ENCODE measurements at regions not wholly inside any gene's neighbourhood (a gene's known extent, or its start where the extent isn't known, plus 50 kb on each side); places are given as distances from the start of the nearest gene placed in this dataset.

DNA sequence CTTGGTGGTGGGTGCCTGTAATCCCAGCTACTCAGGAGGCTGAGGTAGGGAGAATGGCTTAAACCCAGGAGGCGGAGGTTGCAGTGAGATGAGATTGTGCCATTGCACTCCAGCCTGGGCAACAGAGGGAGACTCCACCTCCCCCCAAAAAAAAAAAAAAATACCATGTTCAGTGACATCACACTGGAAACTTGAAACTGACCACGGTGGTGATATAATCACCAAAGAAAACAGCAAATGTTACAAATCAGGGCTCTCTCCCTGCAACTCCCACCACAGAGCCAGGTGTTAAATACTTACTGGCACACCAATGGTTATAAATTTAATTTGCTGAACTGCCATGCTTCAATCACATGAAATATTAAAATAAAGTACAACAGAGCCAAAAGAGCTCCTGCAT, 81.4 kb downstream of the ZNF608 start (continued):
- no peak for TF ChIP-seq SETDB1 (IDR thresholded peaks at IDR 0.05; ENCODE audit: insufficient read length, low read length)
- TF ChIP-seq ZNF639 (tag by site-specific recombination; IDR thresholded peaks at IDR 0.05), result peak; percentile 96
- TF ChIP-seq ZNF202 (tag by site-specific recombination; IDR thresholded peaks at IDR 0.05; ENCODE audit: borderline replicate concordance), result no peak
- no peak for TF ChIP-seq ZNF830 (tag by site-specific recombination; IDR thresholded peaks at IDR 0.05; ENCODE audit: low read depth)
- no peak for TF ChIP-seq SALL2 (tag by site-specific recombination; IDR thresholded peaks at IDR 0.05; ENCODE audit: borderline replicate concordance)
- TF ChIP-seq ZNF473 (tag by site-specific recombination; IDR thresholded peaks at IDR 0.05), result no peak
- TF ChIP-seq, protein P1, sequence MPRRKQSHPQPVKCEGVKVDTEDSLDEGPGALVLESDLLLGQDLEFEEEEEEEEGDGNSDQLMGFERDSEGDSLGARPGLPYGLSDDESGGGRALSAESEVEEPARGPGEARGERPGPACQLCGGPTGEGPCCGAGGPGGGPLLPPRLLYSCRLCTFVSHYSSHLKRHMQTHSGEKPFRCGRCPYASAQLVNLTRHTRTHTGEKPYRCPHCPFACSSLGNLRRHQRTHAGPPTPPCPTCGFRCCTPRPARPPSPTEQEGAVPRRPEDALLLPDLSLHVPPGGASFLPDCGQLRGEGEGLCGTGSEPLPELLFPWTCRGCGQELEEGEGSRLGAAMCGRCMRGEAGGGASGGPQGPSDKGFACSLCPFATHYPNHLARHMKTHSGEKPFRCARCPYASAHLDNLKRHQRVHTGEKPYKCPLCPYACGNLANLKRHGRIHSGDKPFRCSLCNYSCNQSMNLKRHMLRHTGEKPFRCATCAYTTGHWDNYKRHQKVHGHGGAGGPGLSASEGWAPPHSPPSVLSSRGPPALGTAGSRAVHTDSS (tag by site-specific recombination; IDR thresholded peaks at IDR 0.05), result no peak
- peak; percentile 89 for TF ChIP-seq OSR2 (tag by site-specific recombination; IDR thresholded peaks at IDR 0.05)
- no peak for TF ChIP-seq ZNF610 (tag by site-specific recombination; IDR thresholded peaks at IDR 0.05; ENCODE audit: borderline replicate concordance)
- TF ChIP-seq ZNF544 (tag by site-specific recombination; IDR thresholded peaks at IDR 0.05), result no peak
- no peak for TF ChIP-seq ZNF302 (tag by site-specific recombination; IDR thresholded peaks at IDR 0.05; ENCODE audit: low read depth)
- TF ChIP-seq ZNF548 (tag by site-specific recombination; IDR thresholded peaks at IDR 0.05), result no peak
- TF ChIP-seq, protein P2, sequence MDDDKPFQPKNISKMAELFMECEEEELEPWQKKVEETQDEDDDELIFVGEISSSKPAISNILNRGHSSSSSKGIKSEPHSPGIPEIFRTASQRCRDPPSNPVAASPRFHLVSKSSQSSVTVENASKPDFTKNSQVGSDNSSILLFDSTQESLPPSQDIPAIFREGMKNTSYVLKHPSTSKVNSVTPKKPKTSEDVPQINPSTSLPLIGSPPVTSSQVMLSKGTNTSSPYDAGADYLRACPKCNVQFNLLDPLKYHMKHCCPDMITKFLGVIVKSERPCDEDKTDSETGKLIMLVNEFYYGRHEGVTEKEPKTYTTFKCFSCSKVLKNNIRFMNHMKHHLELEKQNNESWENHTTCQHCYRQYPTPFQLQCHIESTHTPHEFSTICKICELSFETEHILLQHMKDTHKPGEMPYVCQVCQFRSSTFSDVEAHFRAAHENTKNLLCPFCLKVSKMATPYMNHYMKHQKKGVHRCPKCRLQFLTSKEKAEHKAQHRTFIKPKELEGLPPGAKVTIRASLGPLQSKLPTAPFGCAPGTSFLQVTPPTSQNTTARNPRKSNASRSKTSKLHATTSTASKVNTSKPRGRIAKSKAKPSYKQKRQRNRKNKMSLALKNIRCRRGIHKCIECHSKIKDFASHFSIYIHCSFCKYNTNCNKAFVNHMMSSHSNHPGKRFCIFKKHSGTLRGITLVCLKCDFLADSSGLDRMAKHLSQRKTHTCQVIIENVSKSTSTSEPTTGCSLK (tag by site-specific recombination; IDR thresholded peaks at IDR 0.05), result no peak
- TF ChIP-seq ZBTB7A (tag by site-specific recombination; IDR thresholded peaks at IDR 0.05; ENCODE audit: low read depth), result no peak
- TF ChIP-seq ZNF624 (tag by site-specific recombination; IDR thresholded peaks at IDR 0.05), result no peak
- no peak for TF ChIP-seq ZNF785 (tag by site-specific recombination; IDR thresholded peaks at IDR 0.05)
- TF ChIP-seq ZNF350 (tag by site-specific recombination; IDR thresholded peaks at IDR 0.05), result no peak
- no peak for TF ChIP-seq ZNF626 (tag by site-specific recombination; IDR thresholded peaks at IDR 0.05)
- TF ChIP-seq YY1 (tag by site-specific recombination; IDR thresholded peaks at IDR 0.05), result no peak
- no peak for TF ChIP-seq ZFP41 (tag by site-specific recombination; IDR thresholded peaks at IDR 0.05; ENCODE audit: borderline replicate concordance)
- TF ChIP-seq ZNF24 (tag by site-specific recombination; IDR thresholded peaks at IDR 0.05), result peak; percentile 92
- TF ChIP-seq, protein P3, sequence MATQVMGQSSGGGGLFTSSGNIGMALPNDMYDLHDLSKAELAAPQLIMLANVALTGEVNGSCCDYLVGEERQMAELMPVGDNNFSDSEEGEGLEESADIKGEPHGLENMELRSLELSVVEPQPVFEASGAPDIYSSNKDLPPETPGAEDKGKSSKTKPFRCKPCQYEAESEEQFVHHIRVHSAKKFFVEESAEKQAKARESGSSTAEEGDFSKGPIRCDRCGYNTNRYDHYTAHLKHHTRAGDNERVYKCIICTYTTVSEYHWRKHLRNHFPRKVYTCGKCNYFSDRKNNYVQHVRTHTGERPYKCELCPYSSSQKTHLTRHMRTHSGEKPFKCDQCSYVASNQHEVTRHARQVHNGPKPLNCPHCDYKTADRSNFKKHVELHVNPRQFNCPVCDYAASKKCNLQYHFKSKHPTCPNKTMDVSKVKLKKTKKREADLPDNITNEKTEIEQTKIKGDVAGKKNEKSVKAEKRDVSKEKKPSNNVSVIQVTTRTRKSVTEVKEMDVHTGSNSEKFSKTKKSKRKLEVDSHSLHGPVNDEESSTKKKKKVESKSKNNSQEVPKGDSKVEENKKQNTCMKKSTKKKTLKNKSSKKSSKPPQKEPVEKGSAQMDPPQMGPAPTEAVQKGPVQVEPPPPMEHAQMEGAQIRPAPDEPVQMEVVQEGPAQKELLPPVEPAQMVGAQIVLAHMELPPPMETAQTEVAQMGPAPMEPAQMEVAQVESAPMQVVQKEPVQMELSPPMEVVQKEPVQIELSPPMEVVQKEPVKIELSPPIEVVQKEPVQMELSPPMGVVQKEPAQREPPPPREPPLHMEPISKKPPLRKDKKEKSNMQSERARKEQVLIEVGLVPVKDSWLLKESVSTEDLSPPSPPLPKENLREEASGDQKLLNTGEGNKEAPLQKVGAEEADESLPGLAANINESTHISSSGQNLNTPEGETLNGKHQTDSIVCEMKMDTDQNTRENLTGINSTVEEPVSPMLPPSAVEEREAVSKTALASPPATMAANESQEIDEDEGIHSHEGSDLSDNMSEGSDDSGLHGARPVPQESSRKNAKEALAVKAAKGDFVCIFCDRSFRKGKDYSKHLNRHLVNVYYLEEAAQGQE (tag by site-specific recombination; IDR thresholded peaks at IDR 0.05), result peak; percentile 47
- TF ChIP-seq SP7 (tag by site-specific recombination; IDR thresholded peaks at IDR 0.05), result peak; percentile 95
- peak; percentile 30; the same call in 1 of the 2 replicates for TF ChIP-seq ZNF623 (tag by site-specific recombination; IDR thresholded peaks at IDR 0.05)
- no peak for TF ChIP-seq ZIC2 (tag by site-specific recombination; IDR thresholded peaks at IDR 0.05)
- TF ChIP-seq, protein P4, sequence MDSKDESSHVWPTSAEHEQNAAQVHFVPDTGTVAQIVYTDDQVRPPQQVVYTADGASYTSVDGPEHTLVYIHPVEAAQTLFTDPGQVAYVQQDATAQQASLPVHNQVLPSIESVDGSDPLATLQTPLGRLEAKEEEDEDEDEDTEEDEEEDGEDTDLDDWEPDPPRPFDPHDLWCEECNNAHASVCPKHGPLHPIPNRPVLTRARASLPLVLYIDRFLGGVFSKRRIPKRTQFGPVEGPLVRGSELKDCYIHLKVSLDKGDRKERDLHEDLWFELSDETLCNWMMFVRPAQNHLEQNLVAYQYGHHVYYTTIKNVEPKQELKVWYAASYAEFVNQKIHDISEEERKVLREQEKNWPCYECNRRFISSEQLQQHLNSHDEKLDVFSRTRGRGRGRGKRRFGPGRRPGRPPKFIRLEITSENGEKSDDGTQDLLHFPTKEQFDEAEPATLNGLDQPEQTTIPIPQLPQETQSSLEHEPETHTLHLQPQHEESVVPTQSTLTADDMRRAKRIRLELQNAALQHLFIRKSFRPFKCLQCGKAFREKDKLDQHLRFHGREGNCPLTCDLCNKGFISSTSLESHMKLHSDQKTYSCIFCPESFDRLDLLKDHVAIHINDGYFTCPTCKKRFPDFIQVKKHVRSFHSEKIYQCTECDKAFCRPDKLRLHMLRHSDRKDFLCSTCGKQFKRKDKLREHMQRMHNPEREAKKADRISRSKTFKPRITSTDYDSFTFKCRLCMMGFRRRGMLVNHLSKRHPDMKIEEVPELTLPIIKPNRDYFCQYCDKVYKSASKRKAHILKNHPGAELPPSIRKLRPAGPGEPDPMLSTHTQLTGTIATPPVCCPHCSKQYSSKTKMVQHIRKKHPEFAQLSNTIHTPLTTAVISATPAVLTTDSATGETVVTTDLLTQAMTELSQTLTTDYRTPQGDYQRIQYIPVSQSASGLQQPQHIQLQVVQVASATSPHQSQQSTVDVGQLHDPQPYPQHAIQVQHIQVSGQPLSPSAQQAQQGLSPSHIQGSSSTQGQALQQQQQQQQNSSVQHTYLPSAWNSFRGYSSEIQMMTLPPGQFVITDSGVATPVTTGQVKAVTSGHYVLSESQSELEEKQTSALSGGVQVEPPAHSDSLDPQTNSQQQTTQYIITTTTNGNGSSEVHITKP (tag by site-specific recombination; IDR thresholded peaks at IDR 0.05), result peak; percentile 98
- 0 out of 2 replicates have a peak, but pooled peaks have one; percentile 53 for TF ChIP-seq ZNF600 (tag by site-specific recombination; IDR thresholded peaks at IDR 0.05)
- no peak for TF ChIP-seq ZNF223 (tag by site-specific recombination; IDR thresholded peaks at IDR 0.05)
- no peak for TF ChIP-seq ZNF37A (tag by site-specific recombination; IDR thresholded peaks at IDR 0.05)

All from HEK293 (cell line).